GM08714 (cell line): ENCODE measurements at regions not wholly inside any gene's neighbourhood (a gene's known extent, or its start where the extent isn't known, plus 50 kb on each side); places are given as distances from the start of the nearest gene placed in this dataset.

Experiments used
- H3K4me3 ChIP-seq: fragments of 200-500 bp; sonication (Bioruptor generic); 2 replicates; pipeline ENCODE4 v1.5.1; 2014; ENCODE audit warnings: mild to moderate bottlenecking, low read length, inconsistent platforms
- ZNF274 ChIP-seq: IDR thresholded peaks from 2 replicates; pipeline ENCODE4 v1.6.1; 2012; ENCODE audit warnings: mild to moderate bottlenecking, low read depth, low read length

- no peak for TF ChIP-seq ZNF274
- no peak overlapping the region for H3K4me3 ChIP-seq
Measured at GRCh38 chr20:11813106-11813890, 104.4 kb upstream of the BTBD3 start.

DNA sequence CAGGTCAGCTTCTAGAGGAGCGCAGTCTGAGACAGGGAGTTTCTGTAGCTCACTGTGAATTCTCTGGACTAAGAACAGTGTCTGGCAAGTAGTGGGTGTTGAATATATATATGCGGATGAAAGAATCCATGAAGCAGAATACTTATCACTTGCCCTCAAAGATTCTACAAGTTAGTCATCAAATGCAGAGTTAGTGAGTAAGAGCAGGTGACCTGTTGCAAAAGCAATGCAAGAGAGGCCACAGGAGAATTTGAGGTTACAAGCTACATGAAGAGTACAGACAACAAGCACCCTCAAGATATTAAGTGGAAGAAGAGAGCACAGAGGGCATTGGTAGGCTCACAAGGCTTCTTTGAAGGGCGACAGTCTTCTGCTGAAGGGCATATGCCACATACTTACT lies 103.4 kb upstream of the BTBD3 start:
- no peak for TF ChIP-seq ZNF274
- H3K4me3 ChIP-seq, result no peak overlapping the region

GRCh38 chr20:11820838-11821237 lies 96.9 kb upstream of the BTBD3 start:
- no peak for TF ChIP-seq ZNF274
- no peak overlapping the region for H3K4me3 ChIP-seq

DNA sequence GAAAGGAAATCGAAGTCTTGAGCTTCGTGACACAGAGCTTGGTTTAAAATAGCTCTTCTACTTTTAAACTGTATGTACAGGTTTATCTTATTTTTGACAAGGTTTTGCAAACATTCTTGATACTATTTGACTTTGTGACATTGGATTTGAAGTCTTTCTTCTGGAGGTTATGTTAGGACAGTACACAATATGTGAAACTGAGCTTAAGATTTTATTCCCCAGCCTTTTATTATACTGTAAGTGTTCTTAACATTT lies 95.2 kb upstream of the BTBD3 start:
- H3K4me3 ChIP-seq, result no peak overlapping the region
- TF ChIP-seq ZNF274, result no peak

- TF ChIP-seq ZNF274, result no peak
- H3K4me3 ChIP-seq, result no peak overlapping the region
Measured at GRCh38 chr20:11826334-11826733, 91.4 kb upstream of the BTBD3 start.

DNA sequence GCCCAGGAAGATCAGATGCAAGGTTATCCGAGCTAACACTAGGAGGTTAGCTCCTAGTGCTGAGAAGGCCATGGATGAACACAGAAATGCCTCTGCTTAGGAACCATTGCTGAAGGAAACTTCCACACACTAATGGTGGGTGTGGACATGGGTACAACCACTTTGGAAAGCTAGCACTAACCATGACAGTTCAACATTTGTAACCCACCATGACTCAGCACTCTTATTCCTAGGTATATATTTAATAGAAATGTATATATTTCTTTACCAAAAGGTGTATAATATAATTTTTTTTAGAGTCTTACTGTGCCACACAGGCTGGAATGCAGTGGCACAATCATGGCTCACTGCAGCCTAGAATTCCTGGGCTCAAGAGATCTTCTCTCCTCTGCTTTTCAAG lies 85.3 kb upstream of the BTBD3 start:
- TF ChIP-seq ZNF274, result no peak
- no peak overlapping the region for H3K4me3 ChIP-seq

- no peak for TF ChIP-seq ZNF274
- H3K4me3 ChIP-seq, result no peak overlapping the region
Measured at GRCh38 chr20:11832851-11833250, 84.8 kb upstream of the BTBD3 start.

GRCh38 chr20:11833825-11834224 lies 83.9 kb upstream of the BTBD3 start:
- no peak overlapping the region for H3K4me3 ChIP-seq
- TF ChIP-seq ZNF274, result no peak

DNA sequence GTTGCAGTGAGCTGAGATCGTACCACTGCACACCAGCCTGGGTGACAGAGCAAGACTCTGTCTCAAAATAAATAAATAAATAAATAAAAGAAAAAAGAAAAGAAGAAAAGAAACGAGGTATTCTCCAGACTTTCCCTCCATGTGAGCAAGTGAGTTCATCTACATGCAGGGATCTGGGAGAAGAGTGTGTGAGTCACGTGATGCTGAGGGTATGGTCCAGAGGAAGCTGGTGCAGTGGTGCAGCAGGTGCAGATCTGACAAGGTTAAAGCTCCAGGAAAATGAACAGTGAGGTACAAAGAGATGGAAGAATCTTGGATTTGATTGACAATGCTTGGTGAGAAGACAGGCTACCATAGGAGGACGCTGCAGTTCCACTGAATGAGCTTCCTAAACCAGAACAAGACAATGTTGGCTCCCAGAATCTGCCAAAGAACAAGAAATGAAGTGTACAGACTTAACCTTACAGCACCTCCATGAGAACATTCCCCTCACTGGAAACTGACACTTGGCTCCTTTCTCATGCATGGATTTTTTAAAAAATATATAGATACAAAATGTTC lies 79.5 kb upstream of the BTBD3 start:
- H3K4me3 ChIP-seq, result no peak overlapping the region
- no peak for TF ChIP-seq ZNF274

DNA sequence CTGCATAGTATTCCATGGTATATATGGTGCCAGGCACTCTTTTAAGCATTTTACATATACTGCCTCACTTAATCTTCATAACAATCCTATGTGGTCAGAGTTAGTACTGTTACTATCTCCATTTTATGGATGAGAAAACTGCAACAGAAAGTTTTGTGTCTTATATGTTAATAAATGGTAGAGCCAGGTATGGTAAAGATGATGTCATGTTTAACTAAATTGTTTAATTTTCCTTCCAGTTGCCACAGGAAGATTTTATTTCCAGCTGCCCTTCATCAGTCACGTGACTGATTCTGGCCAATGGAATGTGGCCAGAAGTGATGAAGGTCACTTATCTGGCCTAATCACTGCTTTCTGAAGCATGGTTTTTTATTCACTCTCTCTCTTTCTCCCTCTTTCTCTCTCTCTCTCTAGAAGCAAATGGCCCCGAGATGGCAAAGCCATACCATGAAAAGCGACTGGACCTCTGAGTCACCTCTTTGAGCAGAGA lies 75.7 kb upstream of the BTBD3 start:
- no peak for TF ChIP-seq ZNF274
- H3K4me3 ChIP-seq, result no peak overlapping the region

DNA sequence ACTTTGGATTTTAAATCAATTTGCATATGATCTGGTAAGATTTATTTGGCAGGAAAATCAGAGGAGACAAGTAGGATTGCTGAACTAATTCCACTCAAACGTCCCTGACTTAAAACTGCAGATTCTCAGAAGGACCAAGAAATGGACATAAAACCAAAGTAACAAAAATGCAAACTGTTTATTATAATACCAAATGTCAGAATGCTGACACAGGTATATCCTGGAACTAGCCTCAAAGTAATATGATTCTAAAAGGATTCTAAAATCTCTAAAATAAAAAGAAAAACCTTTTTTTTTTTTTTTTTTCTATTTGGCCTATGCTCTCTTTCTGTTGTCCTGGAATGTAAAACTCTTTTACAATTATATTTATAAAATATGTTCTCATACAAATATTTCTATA lies 74.4 kb upstream of the BTBD3 start:
- no peak overlapping the region for H3K4me3 ChIP-seq
- no peak for TF ChIP-seq ZNF274

DNA sequence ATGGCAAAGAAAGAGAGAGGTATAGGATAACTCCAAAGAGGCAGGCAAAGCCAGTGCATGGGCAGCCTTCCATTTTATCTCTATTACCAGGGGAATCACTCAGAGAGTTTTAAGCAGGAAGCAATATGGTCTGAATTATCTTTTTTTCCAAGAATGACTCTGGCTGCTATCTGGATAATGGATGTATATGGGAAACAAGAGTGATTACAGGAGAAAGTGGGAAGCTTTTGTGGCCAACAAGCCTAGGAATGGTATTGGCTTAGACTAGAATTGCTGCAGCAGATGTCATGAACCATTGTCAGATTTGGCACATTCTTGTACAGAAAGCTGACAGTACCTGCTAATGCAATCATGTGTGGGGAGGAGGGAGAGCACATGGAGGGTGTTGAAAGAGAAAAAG lies 73.0 kb upstream of the BTBD3 start:
- TF ChIP-seq ZNF274, result no peak
- no peak overlapping the region for H3K4me3 ChIP-seq

- TF ChIP-seq ZNF274, result no peak
Measured at GRCh38 chr20:11845340-11845739, 72.4 kb upstream of the BTBD3 start.

DNA sequence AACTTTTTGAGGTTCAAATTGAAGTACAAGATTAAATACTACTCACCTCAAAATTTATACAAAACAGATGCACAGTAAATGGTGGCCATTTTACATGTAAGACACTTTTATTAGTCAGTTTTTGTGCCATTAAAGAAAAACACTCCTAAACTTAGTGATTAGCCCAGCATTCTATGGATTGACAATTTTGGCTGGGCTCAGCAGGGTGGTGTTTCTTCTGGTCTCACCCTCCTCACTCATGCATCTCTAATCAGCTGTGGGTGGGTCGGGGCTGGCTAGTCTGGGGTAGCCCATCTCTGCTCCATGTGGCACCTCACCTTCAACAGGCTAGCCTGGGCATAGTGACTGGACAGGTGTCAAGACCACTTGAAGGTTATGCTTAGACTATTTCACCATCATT lies 71.6 kb upstream of the BTBD3 start:
- H3K4me3 ChIP-seq, result no peak overlapping the region
- no peak for TF ChIP-seq ZNF274

More at GRCh38 chr20:11845340-11845739, 72.4 kb upstream of the BTBD3 start:
- H3K4me3 ChIP-seq, result no peak overlapping the region

GRCh38 chr20:11847827-11848226 lies 69.9 kb upstream of the BTBD3 start:
- no peak for TF ChIP-seq ZNF274
- no peak overlapping the region for H3K4me3 ChIP-seq
